Lower leg skin (tissue), 4 donors: ENCODE measurements at regions not wholly inside any gene's neighbourhood (a gene's known extent, or its start where the extent isn't known, plus 50 kb on each side); places are given as distances from the start of the nearest gene placed in this dataset.

Experiments used
- DNase-seq, 2 donors: peaks; one replicate each; pipeline ENCODE4 v3.0.0-alpha.2; 2019; ENCODE audit warnings: low spot score in 2 of 2
- H3K4me3 ChIP-seq: fragments of 200-600 bp; sonication (generic); 2 replicates; pipeline ENCODE4 v1.5.1; 2017; ENCODE audit warnings: mild to moderate bottlenecking, low read depth; ENCODE audit not compliant: poor library complexity, severe bottlenecking
- POLR2A ChIP-seq, 2 donors: fragments of 450-650 bp; IDR thresholded peaks; one replicate each; pipeline ENCODE4 v1.6.1; 2016 to 2017; ENCODE audit warnings: antibody characterized with exemption in 2 of 2, mild to moderate bottlenecking in 1 of 2, moderate library complexity in 1 of 2
- WGBS, 2 donors: methylation state at CpG; one replicate each; pipeline ENCODE4 v1.1.5; 2018; 5-methylcytosine and 5-hydroxymethylcytosine counted together
- intact Hi-C: fragments of 100-400 bp; cut with DNase I; formaldehyde crosslinking; loops from one replicate; pipeline ENCODE4 v1.15.0; 2023; ENCODE audit warnings: low total_unique reads
- TF ChIP-seq, protein P1 (sequence below), 3 donors: fragments of 450-650 bp; IDR thresholded peaks; one replicate each; pipeline ENCODE4 v1.5.1; 2016; ENCODE audit warnings: antibody characterized with exemption in 3 of 3, mild to moderate bottlenecking in 3 of 3, moderate library complexity in 2 of 3

DNA sequence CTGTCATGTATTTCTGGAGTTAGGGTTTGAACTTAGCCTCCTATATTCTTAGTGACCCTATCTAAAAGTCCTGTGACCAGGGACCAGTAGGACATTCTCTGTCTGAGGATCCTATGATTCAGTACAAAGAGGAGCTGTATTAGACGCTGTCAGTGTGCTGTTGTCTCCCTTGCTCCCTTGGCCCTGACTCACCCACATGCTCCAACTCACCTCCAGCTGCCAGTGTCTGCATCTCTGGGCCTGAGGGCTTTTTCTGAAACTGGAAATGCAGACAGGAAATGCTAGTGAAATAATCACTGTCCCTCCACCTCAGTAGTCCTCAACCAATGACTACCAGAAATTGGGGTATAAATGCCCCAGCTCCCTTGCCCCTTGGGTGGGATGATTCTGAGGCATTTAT lies 535.3 kb upstream of the RPS6KA3 start:
- no peak overlapping the region for H3K4me3 ChIP-seq
- TF ChIP-seq POLR2A (IDR thresholded peaks at IDR 0.05) = no peak
- TF ChIP-seq, protein P1, sequence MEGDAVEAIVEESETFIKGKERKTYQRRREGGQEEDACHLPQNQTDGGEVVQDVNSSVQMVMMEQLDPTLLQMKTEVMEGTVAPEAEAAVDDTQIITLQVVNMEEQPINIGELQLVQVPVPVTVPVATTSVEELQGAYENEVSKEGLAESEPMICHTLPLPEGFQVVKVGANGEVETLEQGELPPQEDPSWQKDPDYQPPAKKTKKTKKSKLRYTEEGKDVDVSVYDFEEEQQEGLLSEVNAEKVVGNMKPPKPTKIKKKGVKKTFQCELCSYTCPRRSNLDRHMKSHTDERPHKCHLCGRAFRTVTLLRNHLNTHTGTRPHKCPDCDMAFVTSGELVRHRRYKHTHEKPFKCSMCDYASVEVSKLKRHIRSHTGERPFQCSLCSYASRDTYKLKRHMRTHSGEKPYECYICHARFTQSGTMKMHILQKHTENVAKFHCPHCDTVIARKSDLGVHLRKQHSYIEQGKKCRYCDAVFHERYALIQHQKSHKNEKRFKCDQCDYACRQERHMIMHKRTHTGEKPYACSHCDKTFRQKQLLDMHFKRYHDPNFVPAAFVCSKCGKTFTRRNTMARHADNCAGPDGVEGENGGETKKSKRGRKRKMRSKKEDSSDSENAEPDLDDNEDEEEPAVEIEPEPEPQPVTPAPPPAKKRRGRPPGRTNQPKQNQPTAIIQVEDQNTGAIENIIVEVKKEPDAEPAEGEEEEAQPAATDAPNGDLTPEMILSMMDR (IDR thresholded peaks at IDR 0.05) = no peak
- 36 to 46% methylated on average over 1 of the region's 1 CpG for WGBS, 2 donors
- intact Hi-C loops = no loop called here
- no peak for DNase-seq

DNA sequence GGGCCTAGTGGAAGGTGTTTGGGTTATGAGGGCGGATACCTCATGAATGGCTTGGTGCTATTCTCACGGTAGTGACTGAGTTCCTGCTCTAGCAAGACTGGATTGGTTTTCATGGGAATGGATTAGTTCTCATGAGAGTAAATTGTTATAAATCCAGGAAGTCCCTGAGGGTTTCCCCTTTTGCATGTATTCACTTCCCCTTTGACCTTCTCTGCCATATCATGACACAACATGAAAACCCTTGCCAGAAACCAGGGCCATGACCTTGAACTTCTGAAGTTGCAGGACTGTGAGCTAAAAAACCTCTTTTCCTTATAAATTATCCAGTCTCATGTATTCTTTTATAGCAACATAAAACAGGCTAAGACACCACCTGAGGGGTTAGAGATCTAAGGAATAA lies 529.7 kb upstream of the RPS6KA3 start:
- no peak overlapping the region for H3K4me3 ChIP-seq
- TF ChIP-seq, protein P1 (IDR thresholded peaks at IDR 0.05) = no peak
- no peak for TF ChIP-seq POLR2A (IDR thresholded peaks at IDR 0.05)
- 72 to 93% methylated on average over 2 of the region's 2 CpGs for WGBS, 2 donors
- no peak for DNase-seq
- intact Hi-C loops = no loop called here

DNA sequence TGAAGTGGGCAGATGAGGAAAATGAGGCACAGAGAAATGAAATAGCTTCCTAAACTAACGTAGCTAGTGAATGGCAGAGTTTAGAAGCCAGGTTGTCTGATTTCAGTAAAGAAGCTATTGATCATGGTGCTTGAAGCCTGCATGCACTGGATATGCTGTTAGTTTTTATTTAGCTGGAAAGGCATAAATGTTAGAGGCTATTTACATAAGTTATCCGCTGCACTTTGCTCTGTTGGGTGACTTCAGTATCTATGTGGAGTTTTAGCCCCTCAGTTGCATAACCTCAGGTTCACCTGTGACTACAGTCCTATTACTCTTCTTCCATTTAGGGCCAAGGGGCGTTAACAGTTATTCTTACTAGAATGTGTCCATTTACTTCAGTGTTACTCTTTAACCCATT lies 522.4 kb upstream of the RPS6KA3 start:
- intact Hi-C loops = no loop called here
- TF ChIP-seq, protein P1 (IDR thresholded peaks at IDR 0.05) = no peak
- TF ChIP-seq POLR2A (IDR thresholded peaks at IDR 0.05) = no peak
- no peak overlapping the region for H3K4me3 ChIP-seq
- DNase-seq = no peak
- WGBS, 2 donors = 57 to 71% methylated on average over 3 of the region's 3 CpGs

DNA sequence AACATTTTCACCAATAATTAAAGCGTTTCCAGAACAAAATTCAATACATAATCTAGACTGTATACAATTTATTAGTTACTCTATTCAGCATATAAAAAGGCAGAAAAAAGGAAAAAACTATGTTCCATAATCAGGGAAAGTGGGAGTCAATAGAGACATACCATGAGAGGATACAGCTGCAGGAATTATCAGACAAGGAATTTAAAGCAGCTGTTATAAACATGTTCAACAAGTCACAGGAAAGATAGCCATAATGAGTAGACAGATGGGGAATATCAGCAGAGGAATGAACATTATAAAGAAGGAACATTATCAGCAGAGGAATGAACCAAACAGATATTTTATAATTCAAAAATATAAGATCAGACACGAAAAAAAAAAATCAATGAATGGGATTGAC lies 500.6 kb upstream of the RPS6KA3 start:
- DNase-seq = no peak
- TF ChIP-seq POLR2A (IDR thresholded peaks at IDR 0.05) = no peak
- TF ChIP-seq, protein P1 (IDR thresholded peaks at IDR 0.05) = no peak
- 57 to 88% methylated on average over 2 of the region's 2 CpGs for WGBS, 2 donors
- intact Hi-C loops = no loop called here
- H3K4me3 ChIP-seq = no peak overlapping the region

DNA sequence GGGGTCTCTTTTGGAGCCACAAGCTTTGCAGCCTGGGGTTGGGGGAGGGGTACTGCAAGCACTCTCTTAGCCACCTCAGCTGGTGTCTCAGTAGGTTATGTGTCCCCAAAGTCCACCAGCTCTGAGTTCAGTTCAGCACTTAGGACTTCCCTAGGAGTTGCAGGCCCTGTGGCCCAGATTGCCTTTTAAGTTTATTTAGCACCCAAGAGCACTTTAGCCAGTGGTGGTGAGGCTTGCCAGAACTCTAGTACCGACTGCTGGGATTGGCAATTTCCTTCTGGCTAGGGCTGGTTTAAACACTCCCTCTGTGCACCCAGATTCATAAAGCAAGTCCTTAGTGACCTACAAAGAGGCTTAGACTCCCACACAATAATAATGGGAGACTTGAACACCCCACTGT lies 489.9 kb upstream of the RPS6KA3 start:
- DNase-seq = no peak
- WGBS, 2 donors = 56 to 60% methylated on average over 1 of the region's 1 CpG
- intact Hi-C loops = no loop called here
- H3K4me3 ChIP-seq = no peak overlapping the region
- TF ChIP-seq, protein P1 (IDR thresholded peaks at IDR 0.05) = no peak
- no peak for TF ChIP-seq POLR2A (IDR thresholded peaks at IDR 0.05)

DNA sequence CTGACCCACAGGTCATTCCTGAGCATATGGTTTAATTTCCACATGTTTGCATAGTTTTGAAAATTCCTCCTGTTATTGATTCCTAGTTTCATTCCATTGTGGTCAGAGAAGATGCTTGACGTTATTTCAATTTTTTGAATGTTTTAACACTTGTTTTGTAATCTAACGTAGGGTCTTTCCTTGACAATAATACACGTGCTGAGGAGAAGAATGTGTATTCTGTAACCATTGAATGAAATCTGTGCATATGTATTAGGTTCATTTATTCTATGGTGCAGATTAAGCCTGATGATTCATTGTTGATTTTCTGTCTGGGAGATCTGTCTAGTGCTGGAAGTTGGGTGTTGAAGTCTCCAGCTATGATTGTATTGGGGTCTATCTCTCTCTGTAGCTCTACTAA lies 486.4 kb upstream of the RPS6KA3 start:
- TF ChIP-seq, protein P1 (IDR thresholded peaks at IDR 0.05) = no peak
- no peak for TF ChIP-seq POLR2A (IDR thresholded peaks at IDR 0.05)
- no peak for DNase-seq
- intact Hi-C loops = no loop called here
- H3K4me3 ChIP-seq = no peak overlapping the region
- 75 to 88% methylated on average over 3 of the region's 3 CpGs for WGBS, 2 donors
